K562 (cell line): ENCODE measurements at regions not wholly inside any gene's neighbourhood (a gene's known extent, or its start where the extent isn't known, plus 50 kb on each side); places are given as distances from the start of the nearest gene placed in this dataset.

Experiments
- ATAC-seq: fragments of 200-7000 bp; cut with Tn5 transposase; 3 replicates; pipeline ENCODE4 v1.9.1; 2020; ENCODE audit warnings: moderate library complexity
- BruUV-seq: library from RNA; stranded (reverse); fragments of 400-500 nt; replicated peaks from 2 replicates; lab custom pipeline; 2021; lab: Mats Ljungman, UMichigan
- CTCF ChIA-PET: fragments of 300-600 bp; formaldehyde crosslinking; extraction: SDS; loops from one replicate; lab custom pipeline; 2021; ENCODE audit warnings: low intra/inter-chr PET ratio; lab: Yijun Ruan, JAX
- POLR2A ChIA-PET: fragments of 300-600, 350-650 bp; sonication (Branson Sonifier 250); formaldehyde crosslinking; extraction: SDS; loops from one replicate; lab custom pipeline; 2021; ENCODE audit warnings: antibody characterized with exemption, inconsistent platforms; lab: Yijun Ruan, JAX
- DNase-seq, 4 experiments: peaks; one replicate each; pipeline versions ENCODE4 v3.0.0 to v3.0.0-alpha.2; 2011 to 2018; ENCODE audit warnings: low spot score in 3 of 4, mixed read lengths in 3 of 4; ENCODE audit errors: extremely low read depth in 1 of 4
- FAIRE-seq: peaks from 2 replicates; lab custom pipeline; 2011; peaks lifted over from hg19 to GRCh38; lab: Jason Lieb, UNC
- H2AFZ ChIP-seq: 2 replicates; pipeline ENCODE4 v1.6.0; 2011; ENCODE audit warnings: low read depth, low read length, control low read depth, inconsistent platforms
- H3K27ac ChIP-seq: fragments of 200-600 bp; 3 replicates; pipeline ENCODE4 v1.8.0; 2011; ENCODE audit warnings: low read depth, mild to moderate bottlenecking, control low read depth, inconsistent platforms, low read length, moderate library complexity, mixed read lengths; ENCODE audit errors: extremely low read depth
- H3K27me3 ChIP-seq, 2 experiments: fragments of 300-600 bp in 1 of 2; 2 replicates in 1 of 2; 3 replicates in 1 of 2; pipeline versions ENCODE4 v1.6.0 to v1.8.0; 2011; ENCODE audit warnings: inconsistent platforms in 2 of 2, low read length in 2 of 2, mild to moderate bottlenecking in 1 of 2, mixed read lengths in 1 of 2, moderate library complexity in 1 of 2; ENCODE audit not compliant: control insufficient read depth in 2 of 2, insufficient read depth in 2 of 2
- H3K36me3 ChIP-seq: fragments of 300-600 bp; 3 replicates; pipeline ENCODE4 v1.8.0; 2011; ENCODE audit warnings: mild to moderate bottlenecking, low read length, inconsistent platforms; ENCODE audit not compliant: control insufficient read depth, insufficient read depth
- H3K4me1 ChIP-seq, 2 experiments: fragments of 200-600 bp in 1 of 2; replicated peaks in 1 of 2; 2 replicates in 1 of 2; 3 replicates in 1 of 2; pipeline versions ENCODE4 v1.5.1 to v1.8.0; 2011; ENCODE audit warnings: inconsistent platforms in 2 of 2, low read length in 2 of 2, mild to moderate bottlenecking in 1 of 2, mixed read lengths in 1 of 2, moderate library complexity in 1 of 2; ENCODE audit not compliant: control insufficient read depth in 2 of 2, insufficient read depth in 2 of 2
- H3K4me2 ChIP-seq: 2 replicates; pipeline ENCODE4 v1.6.1; 2011; ENCODE audit warnings: low read length, control low read depth, inconsistent platforms, mixed read lengths; ENCODE audit not compliant: insufficient read depth
- H3K4me3 ChIP-seq: fragments of 200-600 bp; sonication (generic), shearing (Covaris generic); 2 replicates; pipeline ENCODE4 v1.5.1; 2016; ENCODE audit warnings: control low read depth, inconsistent platforms
- H3K79me2 ChIP-seq: fragments of 200-600 bp; 3 replicates; pipeline ENCODE4 v1.8.0; 2011; ENCODE audit warnings: low read length, inconsistent platforms; ENCODE audit not compliant: control insufficient read depth, insufficient read depth
- H3K9ac ChIP-seq, 2 experiments: 2 replicates each; pipeline versions ENCODE4 v1.6.0 to v1.6.1; 2011; ENCODE audit warnings: low read depth in 2 of 2, low read length in 2 of 2, control low read depth in 1 of 2, inconsistent platforms in 1 of 2, mild to moderate bottlenecking in 1 of 2, mixed read lengths in 1 of 2; ENCODE audit not compliant: insufficient read depth in 1 of 2
- H3K9me1 ChIP-seq: one replicate; pipeline ENCODE4 v1.6.0; 2011; ENCODE audit warnings: inconsistent platforms, mild to moderate bottlenecking, low read length, moderate library complexity; ENCODE audit not compliant: control insufficient read depth, insufficient read depth
- H3K9me3 ChIP-seq: replicated peaks from 2 replicates; pipeline ENCODE4 v1.5.1; 2011; ENCODE audit warnings: low read depth, low read length, inconsistent platforms; ENCODE audit not compliant: control insufficient read depth, insufficient read depth
- H4K20me1 ChIP-seq: replicated peaks from 2 replicates; pipeline ENCODE4 v1.6.1; 2011; ENCODE audit warnings: low read length, inconsistent platforms, mixed read lengths; ENCODE audit not compliant: control insufficient read depth, insufficient read depth
- CBX2 ChIP-seq: fragments of 200-600 bp; sonication (generic); IDR thresholded peaks from one replicate; pipeline ENCODE4 v1.6.1; 2012; ENCODE audit warnings: mild to moderate bottlenecking, low read length, inconsistent platforms; ENCODE audit not compliant: insufficient read depth, poor library complexity, severe bottlenecking
- FOXJ3 ChIP-seq: sonication (generic); formaldehyde crosslinking; IDR thresholded peaks from 2 replicates; pipeline ENCODE4 v1.4.0; 2020; ENCODE audit warnings: mild to moderate bottlenecking, missing genetic modification reagents
- MIER1 ChIP-seq: fragments of 450-650 bp; IDR thresholded peaks from 2 replicates; pipeline ENCODE4 v1.6.1; 2016; ENCODE audit warnings: antibody characterized with exemption, mild to moderate bottlenecking, low read depth
- MITF ChIP-seq: IDR thresholded peaks from 2 replicates; pipeline ENCODE4 v1.6.1; 2014; ENCODE audit warnings: antibody characterized with exemption
- RHOXF2B ChIP-seq: fragments of 250-450 bp; sonication (Bioruptor Pico); conservative IDR thresholded peaks from 2 replicates; pipeline ENCODE4 v1.5.1; 2021
- STAT5B ChIP-seq: fragments of 250-450 bp; sonication (Bioruptor Pico); IDR thresholded peaks from 2 replicates; pipeline ENCODE4 v1.8.0; 2021; ENCODE audit warnings: mild to moderate bottlenecking, inconsistent platforms
- WGBS: fragments of 100-300 bp; shearing (Covaris generic); methylation state at CpG from one replicate; pipeline ENCODE4 v1.1.6; 2016; ENCODE audit warnings: low coverage, mixed read lengths; ENCODE audit not compliant: insufficient coverage; ENCODE audit errors: missing lambda C conversion rate; 5-methylcytosine and 5-hydroxymethylcytosine counted together
- in situ Hi-C: fragments of 300-500 bp; cut with MboI; formaldehyde crosslinking; loops from 4 replicates; pipeline ENCODE4 v1.15.0; 2018; ENCODE audit warnings: inconsistent platforms, mixed read lengths
- intact Hi-C: fragments of 100-400 bp; cut with micrococcal nuclease; formaldehyde crosslinking; loops from 2 replicates; pipeline ENCODE4 v1.14.2; 2022

- TF ChIP-seq STAT5B (CRISPR knock-in tag) = no peak
- TF ChIP-seq MIER1 = no peak
- TF ChIP-seq, all 486 proteins: peak for 0
Observed at GRCh38 chr17:12536021-12536420, 129.7 kb upstream of the MYOCD start (continued).

DNA sequence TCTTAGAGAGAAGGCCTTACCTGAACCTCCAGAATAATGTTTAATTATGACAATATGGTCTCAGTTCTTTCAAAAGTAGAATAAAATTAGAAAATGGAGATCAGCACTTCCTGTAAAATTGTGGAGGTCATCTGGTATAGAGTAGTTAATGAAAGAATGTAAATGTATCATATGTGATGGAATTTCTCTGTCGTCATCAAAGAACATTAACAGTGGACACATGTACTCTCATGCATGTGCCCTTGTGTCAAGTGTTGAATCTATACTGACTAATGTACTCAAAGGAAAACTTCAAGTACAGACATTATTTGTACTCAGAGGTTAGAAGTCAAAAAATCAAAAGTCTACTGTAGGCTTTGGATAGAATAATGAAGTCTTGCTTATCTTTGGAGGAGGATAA lies 129.2 kb upstream of the MYOCD start:
- Histone ChIP-seq H3K9ac (no peak overlapping the region), H3K79me2 (no peaks in the 10 kb centered on the region), H3K9me1 (no peaks in the 10 kb centered on the region), H3K4me2 (no peak overlapping the region), H3K36me3 (no peaks in the 10 kb centered on the region), H4K20me1 (no peaks in the 10 kb centered on the region), H3K27ac (no peak overlapping the region), H3K4me3 (no peak overlapping the region), H3K27me3 (no peaks in the 10 kb centered on the region; a peak in 1 of 5 replicates), H3K9me3 (no peaks in the 10 kb centered on the region), H3K4me1 (no peaks in the 10 kb centered on the region), H2AFZ (no peak overlapping the region)
- ChIA-PET POLR2A (no interaction called here), CTCF (no interaction called here)
- WGBS = 0% methylated on average over 1 of the region's 1 CpG
- FAIRE-seq (no peak), ATAC-seq (no peak), DNase-seq (no peak)
- TF ChIP-seq FOXJ3 (CRISPR knock-in tag) (no peak), CBX2 (no peak), RHOXF2B (CRISPR knock-in tag) (no peak), MITF (no peak)
- no TSS peak for BruUV-seq
- intact Hi-C loops (no loop called here), in situ Hi-C loops (no loop called here)
